DND-41 (cell line): ENCODE measurements at regions not wholly inside any gene's neighbourhood (a gene's known extent, or its start where the extent isn't known, plus 50 kb on each side); places are given as distances from the start of the nearest gene placed in this dataset.

Experiments used
- EZH2 ChIP-seq: IDR thresholded peaks from 3 replicates; pipeline ENCODE4 v1.6.1; 2012; ENCODE audit warnings: borderline replicate concordance, low read depth, mild to moderate bottlenecking, moderate library complexity, low read length, inconsistent platforms; ENCODE audit not compliant: severe bottlenecking
- TF ChIP-seq, protein P1 (sequence below): IDR thresholded peaks from 2 replicates; pipeline ENCODE4 v1.5.1; 2012; ENCODE audit warnings: borderline replicate concordance, low read length, moderate library complexity, mild to moderate bottlenecking; ENCODE audit not compliant: poor library complexity, severe bottlenecking; ENCODE audit errors: extremely low read depth

DNA sequence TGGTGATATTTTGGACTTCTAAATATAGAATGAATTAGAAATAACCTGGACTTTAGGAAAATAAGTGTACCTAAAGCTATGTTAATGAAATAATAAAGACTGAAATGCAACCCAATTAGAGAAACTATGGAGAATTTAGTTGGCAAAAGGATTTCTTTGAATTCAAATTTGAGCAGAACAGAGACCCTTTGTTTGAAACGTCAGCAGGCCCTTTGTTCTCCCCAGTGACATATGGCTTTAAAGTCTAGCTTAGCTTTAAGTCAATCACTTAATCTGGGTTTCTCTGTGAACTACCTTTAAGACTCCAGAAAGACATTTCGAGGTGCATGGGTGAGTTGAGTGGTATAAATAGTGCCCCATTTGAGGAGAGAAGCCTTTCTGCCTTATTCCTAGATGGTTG lies 130.5 kb upstream of the CREB1 start:
- TF ChIP-seq, protein P1, sequence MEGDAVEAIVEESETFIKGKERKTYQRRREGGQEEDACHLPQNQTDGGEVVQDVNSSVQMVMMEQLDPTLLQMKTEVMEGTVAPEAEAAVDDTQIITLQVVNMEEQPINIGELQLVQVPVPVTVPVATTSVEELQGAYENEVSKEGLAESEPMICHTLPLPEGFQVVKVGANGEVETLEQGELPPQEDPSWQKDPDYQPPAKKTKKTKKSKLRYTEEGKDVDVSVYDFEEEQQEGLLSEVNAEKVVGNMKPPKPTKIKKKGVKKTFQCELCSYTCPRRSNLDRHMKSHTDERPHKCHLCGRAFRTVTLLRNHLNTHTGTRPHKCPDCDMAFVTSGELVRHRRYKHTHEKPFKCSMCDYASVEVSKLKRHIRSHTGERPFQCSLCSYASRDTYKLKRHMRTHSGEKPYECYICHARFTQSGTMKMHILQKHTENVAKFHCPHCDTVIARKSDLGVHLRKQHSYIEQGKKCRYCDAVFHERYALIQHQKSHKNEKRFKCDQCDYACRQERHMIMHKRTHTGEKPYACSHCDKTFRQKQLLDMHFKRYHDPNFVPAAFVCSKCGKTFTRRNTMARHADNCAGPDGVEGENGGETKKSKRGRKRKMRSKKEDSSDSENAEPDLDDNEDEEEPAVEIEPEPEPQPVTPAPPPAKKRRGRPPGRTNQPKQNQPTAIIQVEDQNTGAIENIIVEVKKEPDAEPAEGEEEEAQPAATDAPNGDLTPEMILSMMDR: no peak
- TF ChIP-seq EZH2: no peak
